Peyer's patch (tissue), 4 donors: ENCODE measurements at regions not wholly inside any gene's neighbourhood (a gene's known extent, or its start where the extent isn't known, plus 50 kb on each side); places are given as distances from the start of the nearest gene placed in this dataset.

ENCODE experiments used
- DNase-seq, 3 donors: peaks; one replicate each; pipeline ENCODE4 v3.0.0-alpha.2; 2017 to 2019
- H3K27ac ChIP-seq, 4 donors: fragments of 200-600 bp; sonication (generic); one replicate each; pipeline ENCODE4 v1.5.1; 2016 to 2019
- H3K27me3 ChIP-seq, 2 donors: fragments of 200-600 bp; sonication (generic); one replicate each; pipeline ENCODE4 v1.5.1; 2019
- H3K36me3 ChIP-seq, 3 donors: fragments of 200-600 bp; sonication (generic); one replicate each; pipeline ENCODE4 v1.5.1; 2016 to 2019
- H3K4me1 ChIP-seq, 4 donors: fragments of 200-600 bp; sonication (generic); one replicate each; pipeline ENCODE4 v1.5.1; 2016 to 2019
- H3K4me3 ChIP-seq, 4 donors: fragments of 200-600 bp; sonication (generic); 1 replicate in 3 of 4; 2 replicates in 1 of 4; pipeline ENCODE4 v1.5.1; 2016 to 2019; ENCODE audit warnings: mild to moderate bottlenecking in 1 of 4
- H3K9me3 ChIP-seq, 4 donors: fragments of 200-600 bp; sonication (generic); one replicate each; pipeline ENCODE4 v1.5.1; 2016 to 2019; ENCODE audit warnings: mild to moderate bottlenecking in 1 of 4
- POLR2A ChIP-seq, 2 donors: fragments of 450-650 bp; IDR thresholded peaks; one replicate each; pipeline ENCODE4 v1.5.1; 2017; ENCODE audit warnings: antibody characterized with exemption in 2 of 2, mild to moderate bottlenecking in 2 of 2, moderate library complexity in 2 of 2
- TF ChIP-seq, protein P1 (sequence below), 6 experiments: fragments of 450-650 bp in 4 of 6; fragments of 200-600 bp in 2 of 6; sonication (generic) in 1 of 6; IDR thresholded peaks; one replicate each; pipeline ENCODE4 v1.5.1; 2017 to 2019; ENCODE audit warnings: antibody characterized with exemption in 6 of 6, mild to moderate bottlenecking in 3 of 6, moderate library complexity in 1 of 6

DNA sequence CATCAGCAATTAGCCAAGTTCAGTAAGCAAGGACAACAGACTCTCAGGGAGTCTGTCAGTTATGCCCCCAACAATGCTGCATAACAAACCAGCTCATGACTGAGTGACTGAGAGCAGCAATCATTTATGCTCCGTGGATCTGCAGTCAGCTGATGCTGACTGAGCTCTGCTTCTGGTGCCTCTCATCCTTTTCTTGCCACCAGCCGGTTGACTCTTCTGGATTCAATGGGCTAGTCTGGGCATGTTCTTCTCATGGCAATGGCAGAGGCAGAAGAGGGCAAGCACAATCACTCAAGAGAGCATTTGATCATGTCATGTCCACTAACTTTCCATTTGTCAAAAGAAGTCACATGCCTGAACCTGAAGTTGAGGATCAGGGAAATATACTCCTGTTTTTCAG is 157.0 kb upstream of the NTRK2 start:
- Histone ChIP-seq H3K27me3 (no peaks in the 10 kb centered on the region), H3K9me3 (no peaks in the 10 kb centered on the region), H3K36me3 (no peaks in the 10 kb centered on the region), H3K4me1 (no peaks in the 10 kb centered on the region), H3K27ac (no peak overlapping the region), H3K4me3 (no peak overlapping the region)
- TF ChIP-seq, protein P1, sequence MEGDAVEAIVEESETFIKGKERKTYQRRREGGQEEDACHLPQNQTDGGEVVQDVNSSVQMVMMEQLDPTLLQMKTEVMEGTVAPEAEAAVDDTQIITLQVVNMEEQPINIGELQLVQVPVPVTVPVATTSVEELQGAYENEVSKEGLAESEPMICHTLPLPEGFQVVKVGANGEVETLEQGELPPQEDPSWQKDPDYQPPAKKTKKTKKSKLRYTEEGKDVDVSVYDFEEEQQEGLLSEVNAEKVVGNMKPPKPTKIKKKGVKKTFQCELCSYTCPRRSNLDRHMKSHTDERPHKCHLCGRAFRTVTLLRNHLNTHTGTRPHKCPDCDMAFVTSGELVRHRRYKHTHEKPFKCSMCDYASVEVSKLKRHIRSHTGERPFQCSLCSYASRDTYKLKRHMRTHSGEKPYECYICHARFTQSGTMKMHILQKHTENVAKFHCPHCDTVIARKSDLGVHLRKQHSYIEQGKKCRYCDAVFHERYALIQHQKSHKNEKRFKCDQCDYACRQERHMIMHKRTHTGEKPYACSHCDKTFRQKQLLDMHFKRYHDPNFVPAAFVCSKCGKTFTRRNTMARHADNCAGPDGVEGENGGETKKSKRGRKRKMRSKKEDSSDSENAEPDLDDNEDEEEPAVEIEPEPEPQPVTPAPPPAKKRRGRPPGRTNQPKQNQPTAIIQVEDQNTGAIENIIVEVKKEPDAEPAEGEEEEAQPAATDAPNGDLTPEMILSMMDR (IDR thresholded peaks at IDR 0.05), result no peak
- no peak for TF ChIP-seq POLR2A (IDR thresholded peaks at IDR 0.05)
- no peak for DNase-seq

- Histone ChIP-seq H3K36me3 (no peaks in the 10 kb centered on the region), H3K27me3 (no peaks in the 10 kb centered on the region), H3K4me1 (no peaks in the 10 kb centered on the region), H3K9me3 (no peaks in the 10 kb centered on the region), H3K4me3 (no peak overlapping the region), H3K27ac (no peak overlapping the region)
- DNase-seq, result no peak
- TF ChIP-seq POLR2A (IDR thresholded peaks at IDR 0.05), result no peak
- TF ChIP-seq, protein P1 (IDR thresholded peaks at IDR 0.05), result no peak
These were observed 156.1 kb upstream of the NTRK2 start for GRCh38 chr9:84513473-84513872.

DNA sequence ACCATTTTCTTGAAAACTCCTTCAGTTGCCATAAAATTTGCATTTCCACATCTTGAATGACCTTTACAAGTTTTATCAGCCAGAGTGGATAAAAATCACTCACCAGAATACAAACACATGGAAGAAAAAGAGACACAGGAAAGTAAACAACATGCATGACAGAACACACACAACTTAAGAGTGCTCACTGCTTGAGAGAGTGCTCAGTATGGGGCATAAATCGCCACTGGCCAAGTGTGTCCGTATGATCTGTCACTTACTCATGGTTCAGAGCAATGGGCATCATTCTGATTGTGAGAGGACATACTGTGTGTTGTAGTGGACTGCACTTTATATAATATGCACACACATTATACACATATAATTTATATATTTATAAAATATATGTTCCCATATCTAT is 155.6 kb upstream of the NTRK2 start:
- Histone ChIP-seq H3K27me3 (no peaks in the 10 kb centered on the region), H3K27ac (no peak overlapping the region), H3K9me3 (no peaks in the 10 kb centered on the region), H3K36me3 (no peaks in the 10 kb centered on the region), H3K4me3 (no peak overlapping the region), H3K4me1 (no peaks in the 10 kb centered on the region)
- TF ChIP-seq, protein P1 (IDR thresholded peaks at IDR 0.05), result no peak
- no peak for TF ChIP-seq POLR2A (IDR thresholded peaks at IDR 0.05)
- DNase-seq, result no peak

- Histone ChIP-seq H3K4me1 (no peaks in the 10 kb centered on the region), H3K9me3 (no peaks in the 10 kb centered on the region), H3K4me3 (no peak overlapping the region), H3K36me3 (no peaks in the 10 kb centered on the region), H3K27ac (no peak overlapping the region), H3K27me3 (no peaks in the 10 kb centered on the region)
- TF ChIP-seq, protein P1 (IDR thresholded peaks at IDR 0.05), result no peak
- DNase-seq, result no peak
These were observed 155.1 kb upstream of the NTRK2 start for GRCh38 chr9:84514421-84514820.

DNA sequence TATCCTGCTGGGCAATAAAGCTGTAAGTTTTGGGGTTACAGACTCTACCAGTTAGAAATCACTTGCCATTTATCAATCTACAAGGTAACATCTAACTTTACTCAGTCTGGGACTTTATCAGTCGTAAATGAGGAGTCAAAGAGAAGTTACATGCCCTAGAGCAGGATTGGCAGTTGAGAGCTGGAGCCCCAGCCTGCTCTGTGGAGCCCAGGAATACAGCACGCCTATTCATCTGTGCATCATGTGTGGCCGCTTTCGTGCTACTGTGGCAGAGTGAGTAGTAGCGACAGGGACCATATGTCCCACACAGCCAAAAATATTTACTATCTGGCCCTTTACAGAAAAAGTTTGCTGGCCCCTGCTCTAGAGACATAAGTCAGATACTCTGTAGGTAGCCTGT is 152.5 kb upstream of the NTRK2 start:
- Histone ChIP-seq H3K4me3 (no peak overlapping the region), H3K27ac (no peak overlapping the region), H3K4me1 (no peaks in the 10 kb centered on the region), H3K36me3 (no peaks in the 10 kb centered on the region), H3K9me3 (no peaks in the 10 kb centered on the region), H3K27me3 (no peaks in the 10 kb centered on the region)
- no peak for TF ChIP-seq POLR2A (IDR thresholded peaks at IDR 0.05)
- TF ChIP-seq, protein P1 (IDR thresholded peaks at IDR 0.05), result no peak
- DNase-seq, result no peak

DNA sequence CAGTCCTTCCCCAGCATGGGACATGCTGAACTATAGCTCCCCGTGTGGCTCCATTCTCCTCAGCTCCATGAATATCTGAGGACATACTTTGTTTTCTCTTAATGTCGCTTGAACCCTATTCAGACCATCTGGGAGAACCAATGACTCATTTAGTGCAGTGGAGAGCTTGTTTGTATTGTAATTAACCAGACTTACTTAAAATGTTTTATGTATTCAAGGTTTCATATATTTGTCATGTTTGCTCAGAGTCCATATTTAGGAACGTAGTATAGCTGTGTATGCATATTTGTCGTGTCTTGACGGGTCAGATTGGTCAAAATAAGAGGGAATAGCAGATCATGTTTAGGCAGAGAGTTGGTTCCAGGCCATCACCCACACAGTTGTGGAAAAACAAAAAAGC is 150.1 kb upstream of the NTRK2 start:
- Histone ChIP-seq H3K27ac (no peak overlapping the region), H3K27me3 (no peaks in the 10 kb centered on the region), H3K4me1 (no peaks in the 10 kb centered on the region), H3K9me3 (no peaks in the 10 kb centered on the region), H3K36me3 (no peaks in the 10 kb centered on the region), H3K4me3 (no peak overlapping the region)
- no peak for TF ChIP-seq POLR2A (IDR thresholded peaks at IDR 0.05)
- TF ChIP-seq, protein P1 (IDR thresholded peaks at IDR 0.05), result no peak
- no peak for DNase-seq
